HG03139 (cell line): ENCODE measurements at regions not wholly inside any gene's neighbourhood (a gene's known extent, or its start where the extent isn't known, plus 50 kb on each side); places are given as distances from the start of the nearest gene placed in this dataset.
A peak's percentile ranks its signal among the peaks of the same experiment; 100 is the strongest.
"Not testable (repeated sequence)": the region's sequence is repeated elsewhere in the genome, so short reads cannot be mapped to it uniquely, and the experiment has no call there.

Source experiments
- ATAC-seq: cut with Tn5 transposase; IDR thresholded peaks from one replicate; pipeline ENCODE4 v1.9.1; 2021; ENCODE audit not compliant: unreplicated experiment

DNA sequence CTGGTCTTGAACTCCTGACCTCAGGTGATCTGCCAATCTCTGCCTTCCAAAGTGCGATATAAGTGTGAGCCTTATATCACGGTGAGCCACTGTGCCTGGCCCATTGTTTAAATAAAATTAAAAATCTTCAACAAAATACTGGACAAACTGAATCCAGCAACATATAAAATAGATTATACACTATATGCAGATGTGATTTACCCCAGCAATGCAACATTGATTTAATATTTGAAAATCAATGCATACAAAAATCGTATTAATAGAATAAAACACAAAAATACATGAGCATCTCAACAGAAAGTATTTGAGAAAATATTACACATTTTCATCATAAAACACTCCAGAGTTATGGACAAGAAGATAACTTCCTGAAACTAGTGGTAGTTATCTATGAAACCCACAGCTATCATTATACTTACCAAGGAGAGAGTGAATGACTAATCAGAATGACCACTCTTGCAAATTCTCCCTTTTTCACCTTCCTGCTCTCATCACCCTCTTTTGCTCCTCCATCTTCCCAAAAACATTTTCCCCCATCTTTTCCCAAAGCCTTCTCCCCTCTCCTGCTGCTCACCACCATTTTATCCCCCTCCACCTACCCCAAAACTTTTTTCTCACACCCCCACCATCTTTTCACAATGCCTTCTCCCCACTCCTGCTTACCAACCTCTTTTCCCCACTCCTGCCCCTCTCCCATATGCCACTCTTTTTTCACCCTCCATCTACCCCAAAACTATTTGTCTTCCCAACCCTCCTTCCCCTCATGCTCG, 122.1 kb upstream of the VPREB1 start:
- no peak for ATAC-seq

DNA sequence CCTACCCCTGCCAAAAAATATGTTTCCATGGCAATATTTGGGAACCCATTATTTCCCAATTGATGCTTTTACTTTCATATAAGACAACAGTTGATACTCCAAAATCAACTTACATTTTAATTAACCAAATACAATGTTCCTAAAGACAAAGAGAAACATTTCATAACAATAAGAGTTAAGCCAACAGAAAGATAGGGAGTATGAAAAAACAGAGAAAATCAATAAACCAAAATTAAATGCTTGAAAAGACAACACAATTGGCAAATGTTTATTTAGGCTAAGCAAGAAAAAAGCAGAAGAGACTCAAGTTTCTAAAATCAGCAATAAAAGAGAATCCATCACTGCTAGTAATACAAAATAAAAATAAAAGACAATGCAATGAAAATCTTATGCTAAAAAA, 123.1 kb upstream of the VPREB1 start:
- no peak for ATAC-seq

DNA sequence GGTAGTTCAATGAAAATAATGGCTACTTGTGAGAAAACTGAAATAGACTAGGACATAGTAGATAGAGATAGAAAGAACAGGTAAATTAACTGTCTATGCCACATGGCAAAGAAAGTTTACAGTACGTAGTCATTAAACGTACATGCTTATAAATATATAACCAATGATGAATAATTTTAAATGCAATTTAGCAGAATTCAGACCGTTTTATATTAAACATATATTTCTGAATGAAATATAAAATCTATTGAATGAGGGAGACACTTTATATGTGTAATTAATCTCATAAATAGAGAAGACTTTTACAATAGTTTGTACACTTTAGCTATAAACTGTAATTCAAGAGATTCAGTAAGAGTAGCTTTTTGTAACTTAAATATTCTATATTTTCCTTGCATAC, 124.4 kb upstream of the VPREB1 start:
- ATAC-seq: no peak

- no peak for ATAC-seq
These were observed 125.6 kb upstream of the VPREB1 start for GRCh38 chr22:22118987-22119386.

DNA sequence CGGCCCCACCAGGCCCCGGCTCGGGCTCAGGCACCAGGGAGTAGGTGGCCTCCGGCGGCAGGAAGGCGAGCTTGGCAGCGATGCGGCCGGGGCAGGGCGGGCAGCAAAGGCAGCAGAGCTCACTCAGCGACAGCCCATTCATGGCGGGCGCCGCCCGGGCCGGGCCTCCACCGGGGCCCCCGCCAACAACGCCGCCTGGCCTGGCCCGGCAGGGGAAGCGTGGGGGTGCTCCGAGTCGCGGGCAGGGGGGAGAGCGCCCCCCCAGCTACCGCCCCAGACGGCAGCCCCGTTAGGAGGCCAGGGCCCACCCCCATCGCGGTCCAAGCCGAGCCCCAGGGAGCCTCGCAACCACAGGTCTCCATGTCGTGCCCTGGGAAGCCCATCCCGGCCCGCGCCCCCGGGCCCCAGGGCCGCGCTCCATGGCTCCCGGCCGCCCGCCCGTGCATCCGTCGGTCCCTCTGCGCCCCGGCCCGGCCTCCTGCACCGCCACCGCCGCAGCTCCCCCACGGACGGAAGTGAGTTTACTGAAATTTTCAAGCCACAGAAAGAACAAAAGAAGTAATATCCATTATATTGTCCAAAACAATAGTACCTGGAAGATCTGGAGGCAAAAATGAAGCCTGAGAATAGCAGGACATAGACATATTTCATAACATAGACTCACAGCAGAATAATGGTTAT, 126.6 kb upstream of the VPREB1 start:
- ATAC-seq: not testable (repeated sequence)

DNA sequence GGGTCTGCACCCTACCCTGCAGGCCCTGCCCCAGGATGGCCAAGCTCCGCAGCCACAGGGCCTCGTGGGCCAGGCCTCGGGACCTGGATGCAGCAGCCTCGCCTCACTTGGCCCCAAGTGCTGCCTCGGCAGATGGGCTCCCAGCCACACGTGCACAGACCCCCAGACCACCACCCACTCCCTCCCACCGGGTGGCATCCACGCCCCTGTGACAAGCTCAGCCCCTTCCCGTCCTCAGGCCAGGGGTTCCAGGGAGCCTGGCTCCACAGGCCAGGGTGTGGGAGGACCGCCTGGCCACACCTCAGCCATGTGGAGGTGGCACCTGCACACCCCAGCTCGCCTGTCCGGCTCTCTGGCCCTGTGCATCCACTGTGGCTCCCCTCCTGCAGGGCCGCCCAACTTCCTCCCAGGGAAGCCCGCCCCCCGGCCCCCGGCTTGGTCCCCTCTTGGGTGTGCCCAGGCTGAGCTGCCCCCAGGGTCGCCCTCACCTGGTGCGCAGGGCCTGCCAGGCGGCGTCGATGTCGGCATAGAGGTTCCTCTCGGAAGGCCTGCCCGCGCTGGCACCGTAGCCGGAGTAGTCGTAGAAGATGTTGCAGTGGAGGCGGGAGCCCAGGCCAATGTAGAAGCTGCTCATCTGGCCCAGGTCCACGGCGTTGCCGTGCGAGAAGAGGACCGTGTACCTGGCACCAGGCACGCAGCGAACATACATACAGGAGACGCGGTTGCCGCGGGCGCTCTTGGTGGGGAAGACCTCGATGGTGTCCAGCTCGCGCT, 127.4 kb upstream of the VPREB1 start:
- not testable (repeated sequence) for ATAC-seq

DNA sequence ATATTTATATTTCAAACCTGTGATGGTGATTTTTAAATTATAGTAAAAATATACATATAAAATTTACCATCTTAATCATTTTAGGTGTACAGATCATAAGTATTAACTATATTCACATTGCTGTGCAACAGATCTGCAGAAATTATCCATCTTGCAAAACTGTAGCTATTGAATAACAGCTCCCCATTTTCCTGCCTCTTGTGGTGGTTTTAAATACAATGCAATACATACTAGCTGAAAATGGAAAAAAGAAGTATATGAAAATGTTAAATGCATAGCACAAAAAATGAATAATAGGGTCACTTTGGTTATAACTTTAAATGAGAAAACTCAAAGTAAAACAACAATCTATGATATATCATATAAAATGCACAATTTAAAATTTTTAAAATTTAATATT, 130.9 kb upstream of the VPREB1 start:
- no peak for ATAC-seq

DNA sequence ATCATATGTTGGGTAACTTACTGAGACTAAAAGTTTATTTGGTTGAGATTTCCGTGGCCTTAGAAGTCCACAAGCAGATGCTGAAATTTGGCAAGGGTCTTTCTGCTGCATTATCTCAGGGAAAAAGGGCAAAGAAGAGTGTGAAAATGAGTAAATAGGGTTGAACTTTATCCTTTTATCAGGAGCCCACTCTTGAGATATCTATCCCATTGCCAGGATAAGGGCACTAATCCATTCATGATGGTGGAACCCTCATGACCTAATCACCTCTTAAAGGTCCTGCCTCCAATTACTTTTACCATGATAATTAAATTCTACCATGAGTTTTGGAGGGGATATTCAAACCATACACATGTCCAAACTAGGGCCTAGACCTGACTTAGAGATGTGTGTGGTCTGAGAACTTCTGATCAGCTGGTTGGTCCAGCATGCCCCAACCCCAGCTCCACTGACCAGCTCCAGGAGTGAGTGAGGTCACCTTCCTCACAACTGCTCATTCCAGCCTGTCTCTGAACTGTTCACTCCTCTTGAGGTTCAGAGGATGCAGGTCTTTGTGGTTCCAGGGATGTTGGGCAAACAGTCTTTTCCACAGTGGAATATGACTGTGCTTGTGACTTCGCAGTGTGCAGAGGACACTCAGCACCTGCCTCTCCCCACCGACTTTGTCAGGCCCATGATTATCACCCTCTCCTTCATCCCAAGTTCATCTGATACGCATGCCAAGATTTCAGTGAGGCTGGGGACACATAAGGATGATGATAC, 130.1 kb upstream of the TOP3B start:
- no peak for ATAC-seq

DNA sequence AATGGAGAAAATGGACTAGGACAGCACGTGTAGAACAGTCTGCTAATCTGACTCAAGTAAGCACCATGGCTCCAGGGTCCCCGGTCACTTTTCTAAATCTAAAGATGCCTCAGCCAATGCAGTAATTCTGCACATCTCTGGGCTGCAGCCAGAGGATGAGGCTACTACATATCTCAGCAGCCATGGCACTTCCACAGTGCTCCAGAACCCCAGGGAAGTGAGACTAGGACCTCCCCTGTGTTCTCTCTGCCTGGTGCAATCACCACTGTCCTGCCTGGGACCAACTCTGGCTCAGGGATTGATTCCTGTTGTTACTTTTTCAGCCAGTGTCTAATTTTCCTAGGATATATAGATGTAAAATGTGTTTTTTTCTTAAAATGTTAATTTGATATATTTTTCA, 129.4 kb upstream of the TOP3B start:
- no peak for ATAC-seq

DNA sequence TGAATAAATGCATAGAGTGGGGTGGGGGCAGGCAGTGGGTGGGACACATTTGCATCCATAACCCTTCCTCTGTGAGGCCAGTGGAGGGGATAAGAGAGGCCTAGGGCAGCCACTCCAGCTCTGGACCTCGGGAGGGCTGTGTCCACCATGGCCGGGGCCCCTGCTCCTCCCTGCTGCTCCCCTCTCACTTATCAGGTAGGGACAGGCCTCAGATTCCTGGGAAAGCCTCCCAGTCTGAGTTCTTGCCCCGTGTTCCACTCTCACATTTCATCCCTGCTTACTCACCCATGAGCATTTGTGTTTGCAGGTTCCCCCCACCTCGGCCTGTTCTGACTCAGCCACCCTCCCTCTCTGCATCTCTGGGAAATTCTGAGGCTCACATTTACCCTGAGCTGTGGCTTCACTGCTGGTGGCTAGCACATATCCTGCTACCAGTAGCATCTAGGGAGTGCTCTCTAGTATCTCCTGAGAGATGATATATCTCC, 128.7 kb upstream of the TOP3B start:
- ATAC-seq: peak; percentile 54

GRCh38 chr22:22110548-22111266, 128.1 kb upstream of the TOP3B start:
- peak; percentile 80 for ATAC-seq

- ATAC-seq: no peak
These were observed 127.3 kb upstream of the TOP3B start for GRCh38 chr22:22109693-22110466.

DNA sequence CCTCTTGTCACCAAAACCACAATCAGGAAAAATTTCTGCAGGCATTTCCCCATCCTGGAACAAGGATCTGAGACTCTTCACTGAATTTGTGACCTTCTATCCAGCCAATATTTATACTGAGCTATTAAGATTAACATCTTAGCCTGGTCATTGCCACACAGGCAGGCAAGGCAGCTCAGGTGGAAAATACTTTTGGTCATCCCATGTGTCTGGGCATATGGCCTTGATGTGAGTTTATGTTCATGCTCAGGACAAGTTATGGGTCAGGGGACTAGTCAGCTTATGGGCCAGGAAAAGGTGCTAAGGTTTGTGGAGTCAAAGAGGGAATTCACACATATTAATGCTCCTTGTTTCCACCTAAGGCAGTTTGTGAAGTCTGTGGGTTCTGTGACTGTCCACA, 124.3 kb upstream of the TOP3B start:
- no peak for ATAC-seq

DNA sequence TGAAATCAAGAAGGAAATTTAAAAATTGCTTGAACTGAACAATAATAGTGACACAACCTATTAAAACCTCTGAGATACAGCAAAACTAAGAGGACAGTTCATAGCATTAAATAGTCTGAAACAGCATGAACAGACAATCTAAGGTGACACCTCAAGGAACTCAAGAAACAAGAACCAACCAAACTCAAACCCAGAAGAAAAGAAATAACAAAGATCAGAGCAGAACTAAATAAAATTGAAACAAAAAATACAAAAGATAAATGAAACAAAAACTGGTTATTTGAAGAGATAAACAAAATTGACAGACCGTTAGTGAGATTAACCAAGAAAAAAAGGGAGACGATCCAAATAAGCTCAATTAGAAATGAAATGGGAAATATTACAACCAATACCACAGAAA, 122.8 kb upstream of the TOP3B start:
- ATAC-seq: no peak

DNA sequence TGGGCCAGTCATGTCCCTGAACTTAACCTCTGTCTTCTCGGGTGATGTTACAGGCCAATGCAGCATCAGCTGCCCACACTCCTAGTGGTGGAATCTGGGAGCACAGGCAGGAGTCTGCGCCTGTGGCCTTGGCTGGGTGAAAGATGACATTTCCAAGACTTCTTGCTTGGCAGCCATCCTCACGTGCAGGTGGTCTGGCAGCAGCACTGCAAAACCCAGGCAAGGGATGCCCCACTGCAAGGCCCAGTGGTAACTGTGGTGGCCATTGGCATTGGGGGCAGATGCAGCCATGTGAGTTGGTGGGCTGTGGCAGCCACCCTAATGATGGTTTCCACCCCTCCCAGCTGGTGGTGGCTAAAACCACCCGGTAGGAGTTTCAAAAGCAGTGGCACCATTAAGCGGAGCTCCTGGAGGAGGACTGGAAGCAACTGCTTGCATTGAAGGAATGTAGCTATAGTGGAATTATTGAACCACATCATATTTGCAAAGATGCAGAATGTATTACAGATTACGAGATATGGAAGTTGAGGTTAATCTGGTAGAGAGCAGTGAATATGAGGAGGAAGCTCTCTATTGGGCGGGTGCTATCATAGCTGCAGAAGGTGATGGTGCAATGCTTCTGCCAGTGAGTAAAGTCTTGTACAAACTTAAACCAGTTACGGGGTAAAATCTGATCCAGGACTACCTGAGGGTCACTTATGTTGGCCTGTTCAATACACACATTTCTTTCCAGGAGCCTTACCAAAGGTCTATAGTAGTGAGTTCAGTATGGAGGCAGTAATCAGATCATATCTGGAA, 120.7 kb upstream of the TOP3B start:
- no peak for ATAC-seq

GRCh38 chr22:22099833-22100812, 117.5 kb upstream of the TOP3B start:
- ATAC-seq: no peak

GRCh38 chr22:22099194-22099486, 116.6 kb upstream of the TOP3B start:
- ATAC-seq: peak; percentile 60
